H9 (cell line): ENCODE measurements at regions not wholly inside any gene's neighbourhood (a gene's known extent, or its start where the extent isn't known, plus 50 kb on each side); places are given as distances from the start of the nearest gene placed in this dataset.

Source experiments
- DNase-seq: peaks from one replicate; pipeline ENCODE4 v3.0.0-alpha.2; 2017
- H2AFZ ChIP-seq: one replicate; pipeline ENCODE4 v1.6.1; 2013; ENCODE audit warnings: mild to moderate bottlenecking, low read length, control low read depth, moderate library complexity
- H2AK5ac ChIP-seq: 2 replicates; pipeline ENCODE4 v1.6.1; 2013; ENCODE audit warnings: low read length, control low read depth, mixed read lengths; ENCODE audit not compliant: insufficient read length
- H2BK120ac ChIP-seq: one replicate; pipeline ENCODE4 v1.6.1; 2013; ENCODE audit warnings: low read depth, mild to moderate bottlenecking, low read length, control low read depth, inconsistent platforms; ENCODE audit not compliant: poor library complexity, severe bottlenecking
- H2BK12ac ChIP-seq: 2 replicates; pipeline ENCODE4 v1.6.1; 2013; ENCODE audit warnings: low read length, control low read depth, mixed read lengths, low read depth; ENCODE audit not compliant: insufficient read length
- H2BK15ac ChIP-seq: 2 replicates; pipeline ENCODE4 v1.6.1; 2013; ENCODE audit warnings: low read depth, low read length, control low read depth
- H2BK20ac ChIP-seq: one replicate; pipeline ENCODE4 v1.6.1; 2013; ENCODE audit warnings: low read depth, mild to moderate bottlenecking, low read length, control low read depth, inconsistent platforms; ENCODE audit not compliant: poor library complexity, severe bottlenecking
- H2BK5ac ChIP-seq: 2 replicates; pipeline ENCODE4 v1.6.1; 2013; ENCODE audit warnings: low read length, control low read depth, mixed read lengths; ENCODE audit not compliant: insufficient read length
- H3K14ac ChIP-seq: 2 replicates; pipeline ENCODE4 v1.6.1; 2013; ENCODE audit warnings: low read length, control low read depth; ENCODE audit not compliant: insufficient read depth
- H3K18ac ChIP-seq: 2 replicates; pipeline ENCODE4 v1.6.1; 2013; ENCODE audit warnings: low read depth, mild to moderate bottlenecking, mixed read lengths, low read length, control low read depth; ENCODE audit not compliant: insufficient read length
- H3K23ac ChIP-seq: 2 replicates; pipeline ENCODE4 v1.6.1; 2013; ENCODE audit warnings: low read length, control low read depth, mixed read lengths, low read depth; ENCODE audit not compliant: insufficient read length
- H3K23me2 ChIP-seq: 2 replicates; pipeline ENCODE4 v1.6.1; 2013; ENCODE audit warnings: low read depth, mild to moderate bottlenecking, mixed read lengths, low read length, control low read depth; ENCODE audit not compliant: insufficient read length, poor library complexity, severe bottlenecking
- H3K27ac ChIP-seq: 2 replicates; pipeline ENCODE4 v1.5.1; 2013; ENCODE audit warnings: low read length, control low read depth, mixed read lengths, low read depth; ENCODE audit not compliant: insufficient read length
- H3K27me3 ChIP-seq: 2 replicates; pipeline ENCODE4 v1.6.1; 2013; ENCODE audit warnings: low read length, control low read depth, inconsistent platforms; ENCODE audit not compliant: insufficient read depth
- H3K4ac ChIP-seq: 2 replicates; pipeline ENCODE4 v1.6.1; 2013; ENCODE audit warnings: low read depth, mild to moderate bottlenecking, control low read depth, inconsistent platforms, low read length, moderate library complexity
- H3K4me1 ChIP-seq: 2 replicates; pipeline ENCODE4 v1.6.1; 2013; ENCODE audit warnings: low read length, control low read depth, inconsistent platforms; ENCODE audit not compliant: insufficient read depth
- H3K4me2 ChIP-seq: 2 replicates; pipeline ENCODE4 v1.6.1; 2013; ENCODE audit warnings: low read length, control low read depth, mixed read lengths; ENCODE audit not compliant: insufficient read length, insufficient read depth
- H3K56ac ChIP-seq: 2 replicates; pipeline ENCODE4 v1.6.1; 2013; ENCODE audit warnings: low read depth, mild to moderate bottlenecking, mixed read lengths, low read length, control low read depth; ENCODE audit not compliant: insufficient read length
- H3K79me1 ChIP-seq: 2 replicates; pipeline ENCODE4 v1.6.1; 2013; ENCODE audit warnings: low read depth, mild to moderate bottlenecking, moderate library complexity, low read length, control low read depth, inconsistent platforms; ENCODE audit not compliant: insufficient read depth, poor library complexity, severe bottlenecking
- H3K79me2 ChIP-seq: 2 replicates; pipeline ENCODE4 v1.6.1; 2013; ENCODE audit warnings: low read length, control low read depth, inconsistent platforms; ENCODE audit not compliant: insufficient read depth
- H3K9ac ChIP-seq: 2 replicates; pipeline ENCODE4 v1.6.1; 2013; ENCODE audit warnings: low read length, control low read depth, mixed read lengths; ENCODE audit not compliant: insufficient read length; ENCODE audit errors: extremely low read depth
- H3K9me3 ChIP-seq: one replicate; pipeline ENCODE4 v1.6.1; 2013; ENCODE audit warnings: low read depth, low read length, inconsistent platforms; ENCODE audit not compliant: control insufficient read depth
- H3T11ph ChIP-seq: one replicate; pipeline ENCODE4 v1.6.1; 2013; ENCODE audit warnings: mild to moderate bottlenecking, low read length, control low read depth, inconsistent platforms
- H4K20me1 ChIP-seq: one replicate; pipeline ENCODE4 v1.6.1; 2013; ENCODE audit not compliant: control insufficient read depth, insufficient read length, insufficient read depth
- H4K5ac ChIP-seq: 2 replicates; pipeline ENCODE4 v1.6.1; 2013; ENCODE audit warnings: low read depth, mild to moderate bottlenecking, mixed read lengths, low read length, control low read depth; ENCODE audit not compliant: insufficient read length
- H4K8ac ChIP-seq: replicated peaks from 2 replicates; pipeline ENCODE4 v1.6.1; 2013; ENCODE audit warnings: low read length, control low read depth, mixed read lengths, low read depth; ENCODE audit not compliant: insufficient read length
- H4K91ac ChIP-seq: 2 replicates; pipeline ENCODE4 v1.6.1; 2013; ENCODE audit warnings: low read depth, mild to moderate bottlenecking, moderate library complexity, mixed read lengths, low read length, control low read depth; ENCODE audit not compliant: insufficient read length
- H3K27ac Mint-ChIP-seq, 3 experiments: 2 replicates in 2 of 3; 3 replicates in 1 of 3; pipeline ENCODE4 v1.8.0; 2020 to 2021; ENCODE audit warnings: mixed read lengths in 3 of 3, mild to moderate bottlenecking in 1 of 3, moderate library complexity in 1 of 3
- H3K27me3 Mint-ChIP-seq: 2 replicates; pipeline ENCODE4 v1.8.0; 2021; ENCODE audit warnings: low read depth, mild to moderate bottlenecking, moderate library complexity, mixed read lengths
- H3K36me3 Mint-ChIP-seq, 3 experiments: 2 replicates in 2 of 3; 3 replicates in 1 of 3; pipeline ENCODE4 v1.8.0; 2020 to 2021; ENCODE audit warnings: low read depth in 3 of 3, mixed read lengths in 3 of 3; ENCODE audit not compliant: insufficient read depth in 1 of 3
- H3K4me1 Mint-ChIP-seq, 2 experiments: 2 replicates each; pipeline ENCODE4 v1.8.0; 2020; ENCODE audit warnings: mixed read lengths in 2 of 2
- H3K4me3 Mint-ChIP-seq, 2 experiments: 2 replicates in 1 of 2; 3 replicates in 1 of 2; pipeline ENCODE4 v1.8.0; 2020 to 2021; ENCODE audit warnings: mild to moderate bottlenecking in 2 of 2, mixed read lengths in 2 of 2, moderate library complexity in 1 of 2
- H3K9me3 Mint-ChIP-seq, 2 experiments: 2 replicates in 1 of 2; 3 replicates in 1 of 2; pipeline ENCODE4 v1.8.0; 2020; ENCODE audit warnings: mild to moderate bottlenecking in 2 of 2, mixed read lengths in 2 of 2, moderate library complexity in 1 of 2
- CTCF ChIP-seq: fragments of 200-600 bp; sonication (generic); conservative IDR thresholded peaks from 3 replicates; pipeline ENCODE4 v1.8.0; 2021; ENCODE audit warnings: antibody characterized with exemption, mild to moderate bottlenecking
- WGBS: extraction: QIAGEN DNeasy Blood & Tissue Kit; methylation state at CpG from one replicate; pipeline ENCODE4 v1.1.7; 2013; ENCODE audit warnings: missing lambda C conversion rate, low lambda C conversion rate, mixed read lengths; ENCODE audit not compliant: insufficient read length; ENCODE audit errors: extremely low coverage; 5-methylcytosine and 5-hydroxymethylcytosine counted together

- Mint-ChIP-seq H3K27ac (no peak overlapping the region), H3K27me3 (peaks cover 5% of the 10 kb centered on the region; the same call in 1 of the 2 replicates)
Measured at GRCh38 chr5:152104211-152104610, 179.6 kb upstream of the GLRA1 start.

More at GRCh38 chr5:152104211-152104610, 179.6 kb upstream of the GLRA1 start:
- H3K23ac ChIP-seq = no peak overlapping the region
- no peak overlapping the region for H2BK5ac ChIP-seq
- no peak overlapping the region for H3T11ph ChIP-seq
- no peak overlapping the region for H2BK12ac ChIP-seq
- peaks cover 12 to 14% of the 10 kb centered on the region in 2 experiments for H3K4me1 Mint-ChIP-seq
- no peak overlapping the region for H3K4ac ChIP-seq
- no peak for TF ChIP-seq CTCF
- H4K5ac ChIP-seq = no peak overlapping the region
- no peaks in the 10 kb centered on the region for H3K79me1 ChIP-seq
- H3K4me2 ChIP-seq = no peak overlapping the region
- no peak overlapping the region for H2AK5ac ChIP-seq
- H3K14ac ChIP-seq = no peak overlapping the region
- no peak overlapping the region for H2BK120ac ChIP-seq
- no peaks in the 10 kb centered on the region for H3K36me3 Mint-ChIP-seq
- no peak overlapping the region for H2BK20ac ChIP-seq
- WGBS = no CpG with 5 or more reads among the region's 3 CpGs
- no peaks in the 10 kb centered on the region; a peak in 1 of 5 replicates for H3K9me3 Mint-ChIP-seq
- H3K4me3 Mint-ChIP-seq = no peak overlapping the region
- no peaks in the 10 kb centered on the region for H3K9me3 ChIP-seq
- no peak overlapping the region for H3K27ac ChIP-seq
- no peak overlapping the region for H3K56ac ChIP-seq
- H4K20me1 ChIP-seq = no peaks in the 10 kb centered on the region
- no peak for DNase-seq
- H3K79me2 ChIP-seq = no peaks in the 10 kb centered on the region
- H3K27me3 ChIP-seq = no peaks in the 10 kb centered on the region
- H4K8ac ChIP-seq = no peak overlapping the region
- H3K4me1 ChIP-seq = no peaks in the 10 kb centered on the region
- H3K9ac ChIP-seq = no peak overlapping the region
- no peak overlapping the region for H3K18ac ChIP-seq
- no peak overlapping the region for H2AFZ ChIP-seq
- no peak overlapping the region for H4K91ac ChIP-seq
- no peak overlapping the region for H2BK15ac ChIP-seq
- H3K23me2 ChIP-seq = no peaks in the 10 kb centered on the region
